ENCODE measurements at regions not wholly inside any gene's neighbourhood (a gene's known extent, or its start where the extent isn't known, plus 50 kb on each side); places are given as distances from the start of the nearest gene placed in this dataset.

- TF ChIP-seq POLR2A (IDR thresholded peaks at IDR 0.05), result no peak
- peak in 5 of 6 experiments; percentile 10 to 50 (median 35) for TF ChIP-seq CTCF (IDR thresholded peaks at IDR 0.05)
Measured at GRCh38 chr3:137692803-137693431, 71.2 kb upstream of the SOX14 start.
